Mesothelial cell of epicardium (in vitro differentiated cells): ENCODE measurements at regions not wholly inside any gene's neighbourhood (a gene's known extent, or its start where the extent isn't known, plus 50 kb on each side); places are given as distances from the start of the nearest gene placed in this dataset.
"Not testable (repeated sequence)": the region's sequence is repeated elsewhere in the genome, so short reads cannot be mapped to it uniquely, and the experiment has no call there.

ENCODE experiments used
- DNase-seq, 2 experiments: peaks; one replicate each; pipeline ENCODE4 v3.0.0; 2021; ENCODE audit warnings: low spot score in 2 of 2; ENCODE audit not compliant: unreplicated experiment in 2 of 2
- H3K27ac Mint-ChIP-seq: 2 replicates; pipeline ENCODE4 v1.8.0; 2021; ENCODE audit warnings: mixed read lengths
- H3K27me3 Mint-ChIP-seq: 2 replicates; pipeline ENCODE4 v1.8.0; 2021; ENCODE audit warnings: low read depth, mixed read lengths
- H3K36me3 Mint-ChIP-seq: 2 replicates; pipeline ENCODE4 v1.8.0; 2021; ENCODE audit warnings: mixed read lengths
- H3K4me1 Mint-ChIP-seq: 2 replicates; pipeline ENCODE4 v1.8.0; 2021; ENCODE audit warnings: mixed read lengths
- H3K4me3 Mint-ChIP-seq: 2 replicates; pipeline ENCODE4 v1.8.0; 2021; ENCODE audit warnings: mild to moderate bottlenecking, moderate library complexity, mixed read lengths
- H3K9me3 Mint-ChIP-seq: 2 replicates; pipeline ENCODE4 v1.8.0; 2021; ENCODE audit warnings: mixed read lengths
- TF ChIP-seq, protein P1 (sequence below): fragments of 200-600 bp; sonication (generic); IDR thresholded peaks from one replicate; pipeline ENCODE4 v1.5.0; 2021; ENCODE audit warnings: antibody characterized with exemption; ENCODE audit not compliant: unreplicated experiment

GRCh38 chrX:47776292-47777006 is 60.3 kb upstream of the ZNF81 start:
- Mint-ChIP-seq H3K36me3 (no peaks in the 10 kb centered on the region), H3K4me3 (no peak overlapping the region), H3K27me3 (peaks cover 2% of the 10 kb centered on the region), H3K4me1 (no peaks in the 10 kb centered on the region), H3K27ac (no peak overlapping the region), H3K9me3 (peaks cover 58% of the 10 kb centered on the region)
- no peak for DNase-seq
- TF ChIP-seq, protein P1, sequence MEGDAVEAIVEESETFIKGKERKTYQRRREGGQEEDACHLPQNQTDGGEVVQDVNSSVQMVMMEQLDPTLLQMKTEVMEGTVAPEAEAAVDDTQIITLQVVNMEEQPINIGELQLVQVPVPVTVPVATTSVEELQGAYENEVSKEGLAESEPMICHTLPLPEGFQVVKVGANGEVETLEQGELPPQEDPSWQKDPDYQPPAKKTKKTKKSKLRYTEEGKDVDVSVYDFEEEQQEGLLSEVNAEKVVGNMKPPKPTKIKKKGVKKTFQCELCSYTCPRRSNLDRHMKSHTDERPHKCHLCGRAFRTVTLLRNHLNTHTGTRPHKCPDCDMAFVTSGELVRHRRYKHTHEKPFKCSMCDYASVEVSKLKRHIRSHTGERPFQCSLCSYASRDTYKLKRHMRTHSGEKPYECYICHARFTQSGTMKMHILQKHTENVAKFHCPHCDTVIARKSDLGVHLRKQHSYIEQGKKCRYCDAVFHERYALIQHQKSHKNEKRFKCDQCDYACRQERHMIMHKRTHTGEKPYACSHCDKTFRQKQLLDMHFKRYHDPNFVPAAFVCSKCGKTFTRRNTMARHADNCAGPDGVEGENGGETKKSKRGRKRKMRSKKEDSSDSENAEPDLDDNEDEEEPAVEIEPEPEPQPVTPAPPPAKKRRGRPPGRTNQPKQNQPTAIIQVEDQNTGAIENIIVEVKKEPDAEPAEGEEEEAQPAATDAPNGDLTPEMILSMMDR = no peak

- no peaks in the 10 kb centered on the region for H3K36me3 Mint-ChIP-seq
- no peak overlapping the region for H3K27ac Mint-ChIP-seq
- peaks cover 49% of the 10 kb centered on the region for H3K9me3 Mint-ChIP-seq
- TF ChIP-seq, protein P1 = no peak
- no peak overlapping the region for H3K4me3 Mint-ChIP-seq
- DNase-seq = no peak
- peaks cover 5% of the 10 kb centered on the region for H3K27me3 Mint-ChIP-seq
- H3K4me1 Mint-ChIP-seq = no peaks in the 10 kb centered on the region
Observed at GRCh38 chrX:47772764-47773163, 63.9 kb upstream of the ZNF81 start.

GRCh38 chrX:47771473-47771872 is 65.2 kb upstream of the ZNF81 start:
- peaks cover 5% of the 10 kb centered on the region for H3K27me3 Mint-ChIP-seq
- peaks cover 43% of the 10 kb centered on the region for H3K9me3 Mint-ChIP-seq
- H3K4me1 Mint-ChIP-seq = no peaks in the 10 kb centered on the region
- DNase-seq = no peak
- no peaks in the 10 kb centered on the region for H3K36me3 Mint-ChIP-seq
- H3K27ac Mint-ChIP-seq = no peak overlapping the region
- TF ChIP-seq, protein P1 = no peak
- no peak overlapping the region for H3K4me3 Mint-ChIP-seq

DNA sequence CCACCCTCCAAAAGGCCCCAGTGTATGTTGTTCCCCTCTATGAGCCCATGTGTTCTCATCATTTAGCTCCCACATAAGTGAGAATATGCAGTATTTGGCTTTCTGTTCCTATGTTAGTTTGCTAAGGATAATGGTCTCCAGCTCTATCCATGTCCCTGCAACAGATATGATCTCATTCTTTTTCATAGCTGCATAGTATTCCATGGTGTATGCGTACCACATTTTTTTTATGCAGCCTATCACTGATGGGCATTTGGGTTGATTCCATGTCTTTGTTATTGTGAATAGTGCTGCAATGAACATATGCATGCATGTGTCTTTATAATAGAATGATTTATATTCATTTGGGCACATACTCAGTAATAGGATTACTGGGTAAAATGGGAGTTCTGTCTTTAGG is 73.9 kb upstream of the ZNF81 start:
- H3K4me3 Mint-ChIP-seq, DNase-seq, H3K27ac Mint-ChIP-seq, H3K27me3 Mint-ChIP-seq, H3K36me3 Mint-ChIP-seq, H3K4me1 Mint-ChIP-seq: not testable (repeated sequence)
- H3K9me3 Mint-ChIP-seq = peaks cover 30% of the 10 kb centered on the region

DNA sequence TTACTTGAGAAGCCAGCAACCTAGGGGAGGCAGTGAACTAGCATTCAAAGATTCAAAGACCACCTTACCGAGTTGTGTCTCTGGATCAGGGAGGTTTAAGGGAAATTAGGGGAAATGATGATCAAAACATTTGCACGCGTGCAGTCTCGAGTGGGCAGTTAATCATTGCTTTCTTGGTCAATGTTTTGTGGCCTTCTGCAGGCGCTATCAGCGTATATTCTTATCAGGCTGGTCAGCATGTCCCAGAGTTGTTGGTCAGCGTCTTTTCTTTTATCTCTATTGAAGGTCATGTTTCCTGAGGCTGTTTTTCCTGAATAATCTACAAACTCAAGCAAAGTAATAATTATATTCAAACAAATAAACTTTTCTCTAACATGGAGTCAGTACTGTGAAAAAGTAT is 84.0 kb upstream of the ZNF81 start:
- DNase-seq = no peak
- H3K4me3 Mint-ChIP-seq = no peak overlapping the region
- H3K27me3 Mint-ChIP-seq = peaks cover 35% of the 10 kb centered on the region
- H3K27ac Mint-ChIP-seq = no peak overlapping the region
- H3K4me1 Mint-ChIP-seq = no peaks in the 10 kb centered on the region
- H3K36me3 Mint-ChIP-seq = no peaks in the 10 kb centered on the region
- TF ChIP-seq, protein P1 = no peak
- H3K9me3 Mint-ChIP-seq = peaks cover 25% of the 10 kb centered on the region

- no peak for DNase-seq
- H3K4me1 Mint-ChIP-seq = no peaks in the 10 kb centered on the region
Observed at GRCh38 chrX:47751670-47752069, 85.0 kb upstream of the ZNF81 start.

More at GRCh38 chrX:47751670-47752069, 85.0 kb upstream of the ZNF81 start:
- no peak overlapping the region for H3K27ac Mint-ChIP-seq
- no peaks in the 10 kb centered on the region for H3K36me3 Mint-ChIP-seq
- H3K4me3 Mint-ChIP-seq = no peak overlapping the region
- peaks cover 31% of the 10 kb centered on the region for H3K27me3 Mint-ChIP-seq
- TF ChIP-seq, protein P1 = no peak
- peaks cover 20% of the 10 kb centered on the region for H3K9me3 Mint-ChIP-seq
